Vagina (tissue), 2 donors: ENCODE measurements at regions not wholly inside any gene's neighbourhood (a gene's known extent, or its start where the extent isn't known, plus 50 kb on each side); places are given as distances from the start of the nearest gene placed in this dataset.
"Not testable (repeated sequence)": the region's sequence is repeated elsewhere in the genome, so short reads cannot be mapped to it uniquely, and the experiment has no call there.

Source experiments
- DNase-seq, 2 donors: peaks; one replicate each; pipeline ENCODE4 v3.0.0-alpha.2; 2017; ENCODE audit errors: extremely low spot score in 2 of 2
- H3K27ac ChIP-seq: fragments of 200-600 bp; sonication (generic); one replicate; pipeline ENCODE4 v1.5.1; 2019
- H3K27me3 ChIP-seq: fragments of 200-600 bp; sonication (generic); one replicate; pipeline ENCODE4 v1.5.1; 2019
- H3K36me3 ChIP-seq, 2 donors: fragments of 200-600 bp; sonication (generic); one replicate each; pipeline ENCODE4 v1.5.1; 2017 to 2019
- H3K4me1 ChIP-seq: fragments of 200-600 bp; sonication (generic); one replicate; pipeline ENCODE4 v1.5.1; 2019
- H3K4me3 ChIP-seq, 2 donors: fragments of 200-600 bp; sonication (generic); 1 replicate in 1 of 2; 2 replicates in 1 of 2; pipeline ENCODE4 v1.5.1; 2016 to 2019
- H3K9me3 ChIP-seq: fragments of 200-600 bp; sonication (generic); one replicate; pipeline ENCODE4 v1.5.1; 2019
- CTCF ChIP-seq, 3 experiments: fragments of 450-650 bp in 2 of 3; fragments of 200-600 bp in 1 of 3; sonication (generic) in 1 of 3; IDR thresholded peaks; one replicate each; pipeline ENCODE4 v1.5.1; 2017 to 2019; ENCODE audit warnings: antibody characterized with exemption in 3 of 3, mild to moderate bottlenecking in 2 of 3, moderate library complexity in 2 of 3
- POLR2A ChIP-seq, 2 donors: fragments of 450-650 bp; IDR thresholded peaks; one replicate each; pipeline ENCODE4 v1.6.1; 2017; ENCODE audit warnings: antibody characterized with exemption in 2 of 2, mild to moderate bottlenecking in 2 of 2, moderate library complexity in 2 of 2
- POLR2AphosphoS5 ChIP-seq, 2 donors: sonication (generic); formaldehyde crosslinking; IDR thresholded peaks; one replicate each; pipeline ENCODE4 v1.9.0; 2017; ENCODE audit warnings: antibody characterized with exemption in 2 of 2, mild to moderate bottlenecking in 2 of 2, low read depth in 1 of 2; ENCODE audit not compliant: insufficient read depth in 1 of 2
- intact Hi-C: fragments of 100-400 bp; cut with DNase I; formaldehyde crosslinking; loops from one replicate; pipeline ENCODE4 v1.15.1; 2023

GRCh38 chr12:68984796-68985573, 52.0 kb upstream of the CPM start:
- H3K27ac ChIP-seq: no peak overlapping the region
- H3K27me3 ChIP-seq: no peaks in the 10 kb centered on the region
- H3K4me3 ChIP-seq: no peak overlapping the region
- no peaks in the 10 kb centered on the region for H3K4me1 ChIP-seq
- TF ChIP-seq POLR2A (IDR thresholded peaks at IDR 0.05) (no peak), POLR2AphosphoS5 (IDR thresholded peaks at IDR 0.05; ENCODE audit: insufficient read depth in 1 of 2, low read depth in 1 of 2) (no peak), CTCF (IDR thresholded peaks at IDR 0.05) (no peak)
- intact Hi-C loops: no loop called here
- no peaks in the 10 kb centered on the region for H3K36me3 ChIP-seq
- H3K9me3 ChIP-seq: no peaks in the 10 kb centered on the region
- no peak for DNase-seq

GRCh38 chr12:68997526-68997925, 64.6 kb upstream of the CPM start:
- H3K4me3 ChIP-seq, H3K27ac ChIP-seq, intact Hi-C loops, H3K27me3 ChIP-seq, H3K4me1 ChIP-seq, H3K36me3 ChIP-seq, H3K9me3 ChIP-seq, DNase-seq: not testable (repeated sequence)

- no peak overlapping the region for H3K4me3 ChIP-seq
- H3K9me3 ChIP-seq: no peaks in the 10 kb centered on the region
- no peaks in the 10 kb centered on the region for H3K36me3 ChIP-seq
- H3K27me3 ChIP-seq: no peaks in the 10 kb centered on the region
- H3K27ac ChIP-seq: no peak overlapping the region
- H3K4me1 ChIP-seq: no peaks in the 10 kb centered on the region
- no peak for DNase-seq
- intact Hi-C loops: no loop called here
- TF ChIP-seq POLR2A (IDR thresholded peaks at IDR 0.05) (no peak), CTCF (IDR thresholded peaks at IDR 0.05) (no peak), POLR2AphosphoS5 (IDR thresholded peaks at IDR 0.05; ENCODE audit: insufficient read depth in 1 of 2, low read depth in 1 of 2) (no peak)
Measured at GRCh38 chr12:68998041-68998440, 65.1 kb upstream of the CPM start.

GRCh38 chr12:69000074-69000473, 67.1 kb upstream of the CPM start:
- Histone ChIP-seq H3K4me3 (no peak overlapping the region), H3K27ac (no peak overlapping the region), H3K36me3 (no peaks in the 10 kb centered on the region), H3K9me3 (no peaks in the 10 kb centered on the region), H3K4me1 (no peaks in the 10 kb centered on the region), H3K27me3 (no peaks in the 10 kb centered on the region)
- intact Hi-C loops: no loop called here
- DNase-seq: no peak
- TF ChIP-seq POLR2A (IDR thresholded peaks at IDR 0.05): no peak
- no peak for TF ChIP-seq CTCF (IDR thresholded peaks at IDR 0.05)
- TF ChIP-seq POLR2AphosphoS5 (IDR thresholded peaks at IDR 0.05; ENCODE audit: insufficient read depth in 1 of 2, low read depth in 1 of 2): no peak

- H3K27ac ChIP-seq: no peak overlapping the region
- intact Hi-C loops: no loop called here
- no peak for DNase-seq
- H3K4me3 ChIP-seq: no peak overlapping the region
- H3K9me3 ChIP-seq: no peaks in the 10 kb centered on the region
- TF ChIP-seq POLR2A (IDR thresholded peaks at IDR 0.05) (no peak), POLR2AphosphoS5 (IDR thresholded peaks at IDR 0.05; ENCODE audit: insufficient read depth in 1 of 2, low read depth in 1 of 2) (no peak), CTCF (IDR thresholded peaks at IDR 0.05) (no peak)
- H3K4me1 ChIP-seq: no peaks in the 10 kb centered on the region
- no peaks in the 10 kb centered on the region for H3K27me3 ChIP-seq
- no peaks in the 10 kb centered on the region for H3K36me3 ChIP-seq
Measured at GRCh38 chr12:69000540-69001243, 67.7 kb upstream of the CPM start.
